ENCODE measurements at regions not wholly inside any gene's neighbourhood (a gene's known extent, or its start where the extent isn't known, plus 50 kb on each side); places are given as distances from the start of the nearest gene placed in this dataset.

- Histone ChIP-seq H3K4me3 (no peak overlapping the region), H3K4me1 (replicated peaks) (no peaks in the 10 kb centered on the region), H3K9me3 (no peaks in the 10 kb centered on the region), H3K27ac (no peak overlapping the region), H3K36me3 (no peaks in the 10 kb centered on the region), H3K27me3 (replicated peaks; ENCODE audit: insufficient read depth) (no peaks in the 10 kb centered on the region)
- no peak for DNase-seq (ENCODE audit: low spot score)
- intact Hi-C loops (cut with DNase I) = no loop called here
- WGBS = 78% methylated on average over 2 of the region's 2 CpGs
- TF ChIP-seq CTCF (IDR thresholded peaks at IDR 0.05) (no peak), POLR2AphosphoS5 (IDR thresholded peaks at IDR 0.05) (no peak), POLR2A (IDR thresholded peaks at IDR 0.05) (no peak)
Observed at GRCh38 chr2:204492417-204492816, 52.9 kb upstream of the PARD3B start.

- Histone ChIP-seq H3K9me3 (no peaks in the 10 kb centered on the region), H3K27me3 (replicated peaks; ENCODE audit: insufficient read depth) (no peaks in the 10 kb centered on the region), H3K36me3 (no peaks in the 10 kb centered on the region), H3K4me1 (replicated peaks) (no peaks in the 10 kb centered on the region), H3K27ac (no peak overlapping the region), H3K4me3 (no peak overlapping the region)
- intact Hi-C loops (cut with DNase I) = no loop called here
- TF ChIP-seq POLR2A (IDR thresholded peaks at IDR 0.05) (no peak), POLR2AphosphoS5 (IDR thresholded peaks at IDR 0.05) (no peak), CTCF (IDR thresholded peaks at IDR 0.05) (no peak)
- no peak for DNase-seq (ENCODE audit: low spot score)
- 68% methylated on average over 3 of the region's 3 CpGs for WGBS
Observed at GRCh38 chr2:204494681-204495080, 50.6 kb upstream of the PARD3B start.

GRCh38 chr2:204495381-204495780, 49.9 kb upstream of the PARD3B start:
- H3K4me3 ChIP-seq = no peak overlapping the region
- H3K9me3 ChIP-seq = no peaks in the 10 kb centered on the region
- no peak overlapping the region for H3K27ac ChIP-seq
- intact Hi-C loops (cut with DNase I) = no loop called here
- no peaks in the 10 kb centered on the region for H3K4me1 ChIP-seq (replicated peaks)
- H3K27me3 ChIP-seq (replicated peaks; ENCODE audit: insufficient read depth) = no peaks in the 10 kb centered on the region
- DNase-seq (ENCODE audit: low spot score) = no peak
- H3K36me3 ChIP-seq = no peaks in the 10 kb centered on the region
- TF ChIP-seq CTCF (IDR thresholded peaks at IDR 0.05) = no peak
- no peak for TF ChIP-seq POLR2AphosphoS5 (IDR thresholded peaks at IDR 0.05)
- TF ChIP-seq POLR2A (IDR thresholded peaks at IDR 0.05) = no peak

Data from prostate gland (tissue), 2 donors.